T-helper 9 cell (primary cell): ENCODE measurements at regions not wholly inside any gene's neighbourhood (a gene's known extent, or its start where the extent isn't known, plus 50 kb on each side); places are given as distances from the start of the nearest gene placed in this dataset.
"Not testable (repeated sequence)": the region's sequence is repeated elsewhere in the genome, so short reads cannot be mapped to it uniquely, and the experiment has no call there.

Source experiments
- DNase-seq: peaks from one replicate; pipeline ENCODE4 v3.0.0-alpha.2; 2020

DNA sequence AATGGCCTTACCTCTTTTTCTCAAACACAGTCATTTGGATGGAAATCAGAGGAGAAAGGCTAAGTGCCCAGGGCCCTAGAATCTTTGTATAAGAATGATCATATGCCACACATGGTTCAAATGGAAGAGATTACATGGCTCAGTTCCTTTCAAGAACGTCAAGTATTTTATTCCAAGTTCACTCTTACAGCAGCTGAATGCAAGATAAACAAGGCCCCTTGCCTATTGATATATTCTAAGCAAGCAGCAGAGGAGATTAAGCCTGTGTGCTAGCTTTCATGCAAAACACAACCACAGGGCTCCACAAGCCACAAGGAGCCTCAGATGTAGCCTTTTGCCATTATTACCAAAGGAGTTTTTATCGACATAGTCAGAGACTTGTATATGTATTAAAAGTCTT is 55.3 kb upstream of the SLCO6A1 start:
- no peak for DNase-seq

DNA sequence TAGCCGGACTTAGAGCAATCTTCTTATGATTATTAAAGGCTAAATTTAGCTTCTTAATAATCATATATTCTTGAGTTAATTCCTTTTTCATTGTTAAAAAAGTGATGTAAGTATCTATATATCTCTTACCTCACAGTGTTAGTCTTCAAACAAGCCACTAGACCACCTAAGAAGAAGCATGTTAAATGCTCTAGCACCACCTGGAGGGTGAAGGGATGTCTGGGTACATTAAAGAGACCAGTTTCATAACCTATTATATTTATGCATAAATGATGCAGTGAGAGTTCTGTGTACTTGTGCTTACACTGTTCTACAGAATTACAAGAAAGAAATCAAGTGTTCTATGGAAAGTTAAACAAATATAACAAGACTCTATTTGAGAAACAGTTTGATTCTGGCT is 55.9 kb upstream of the SLCO6A1 start:
- no peak for DNase-seq

DNA sequence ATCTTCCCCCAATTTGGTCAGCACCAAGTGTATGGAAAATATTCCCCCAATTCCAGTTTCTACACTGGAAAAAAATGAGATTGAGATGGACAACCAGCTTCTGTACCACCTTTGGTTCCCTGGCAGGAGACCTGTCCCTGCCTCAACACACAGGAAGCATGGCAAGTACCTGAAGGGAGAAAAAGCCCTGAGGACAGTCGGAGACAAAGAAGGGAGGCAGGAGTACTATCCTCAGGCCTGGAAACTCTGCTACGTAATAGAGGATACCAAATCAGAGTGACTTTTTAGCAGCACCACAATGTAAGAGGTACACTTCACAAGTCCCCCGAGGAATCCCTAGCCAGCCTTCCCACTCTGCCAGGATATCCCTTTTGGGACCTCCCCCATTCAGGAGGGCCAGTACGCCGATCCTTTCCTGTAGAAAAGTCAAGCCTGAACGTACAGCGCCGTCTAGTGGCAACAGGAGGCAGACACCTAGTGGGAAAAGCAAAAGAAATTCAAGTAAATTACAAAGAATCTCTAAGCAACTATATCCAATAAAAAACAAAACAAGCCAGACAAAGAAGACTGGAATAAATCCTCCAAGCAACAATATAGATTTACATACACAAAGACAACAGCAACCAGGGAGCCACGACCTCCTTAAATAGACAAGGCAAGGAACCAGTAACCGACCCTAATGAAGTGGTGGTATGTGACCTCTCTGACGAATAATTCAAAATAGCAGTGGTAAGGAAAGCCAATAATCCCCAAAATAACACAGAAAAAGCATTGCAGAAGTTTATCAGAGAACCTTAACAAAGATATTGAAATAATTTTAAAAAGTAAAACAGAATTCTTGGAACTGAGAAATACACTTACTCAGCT is 63.3 kb upstream of the SLCO6A1 start:
- no peak for DNase-seq

DNA sequence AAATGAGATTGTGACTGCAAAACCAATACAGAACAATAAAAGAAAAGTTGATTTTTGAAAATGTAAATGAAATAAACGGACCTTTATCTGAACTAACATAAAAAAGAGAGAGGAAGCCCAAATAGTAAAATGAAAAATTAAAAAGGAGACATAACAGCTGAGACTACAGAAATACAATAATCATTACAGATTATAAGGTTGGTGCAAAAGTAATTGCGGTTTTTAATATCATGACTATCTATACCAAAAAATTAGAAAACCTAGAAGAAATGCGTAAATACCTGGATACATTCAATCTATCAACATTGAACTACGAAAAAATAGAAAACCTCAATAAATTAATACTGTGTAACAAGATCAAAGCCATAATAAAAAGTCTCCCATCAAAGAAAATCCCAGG is 71.9 kb upstream of the SLCO6A1 start:
- no peak for DNase-seq

DNA sequence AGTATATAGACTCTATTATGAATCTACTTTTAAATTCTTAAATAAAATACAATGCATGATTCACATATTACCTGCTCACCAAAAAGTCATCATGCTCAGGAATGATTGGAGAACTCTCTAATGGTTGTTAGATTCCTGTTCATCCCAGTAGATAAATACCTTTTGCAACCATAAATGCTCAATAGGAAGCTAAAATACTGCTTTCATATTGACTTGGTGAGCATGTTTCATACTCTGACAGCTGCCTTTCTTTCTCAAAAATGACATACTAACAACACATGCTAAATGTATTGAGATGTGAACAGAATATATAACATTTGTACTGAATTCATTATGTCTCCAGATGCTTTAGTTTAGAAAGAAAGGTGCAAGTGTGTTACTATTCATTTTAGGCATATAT is 79.6 kb upstream of the SLCO6A1 start:
- no peak for DNase-seq

DNA sequence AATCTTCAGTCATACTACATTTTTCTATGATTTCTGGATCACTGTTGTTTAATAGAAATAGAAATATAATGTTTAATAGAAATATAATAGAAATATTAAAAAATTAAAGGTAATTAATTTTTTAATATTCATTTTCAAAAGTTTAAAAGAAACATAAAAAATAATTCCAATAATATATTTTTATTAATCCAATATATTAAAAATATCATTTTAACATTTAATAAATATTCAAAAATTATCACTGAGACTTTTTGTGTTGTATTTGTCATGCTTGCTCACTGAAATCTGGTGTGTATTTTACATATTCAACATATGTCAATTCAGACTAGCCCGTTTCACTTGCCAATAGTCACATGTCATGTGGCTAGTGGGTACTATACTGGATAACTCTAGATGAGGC is 80.6 kb upstream of the SLCO6A1 start:
- no peak for DNase-seq

DNA sequence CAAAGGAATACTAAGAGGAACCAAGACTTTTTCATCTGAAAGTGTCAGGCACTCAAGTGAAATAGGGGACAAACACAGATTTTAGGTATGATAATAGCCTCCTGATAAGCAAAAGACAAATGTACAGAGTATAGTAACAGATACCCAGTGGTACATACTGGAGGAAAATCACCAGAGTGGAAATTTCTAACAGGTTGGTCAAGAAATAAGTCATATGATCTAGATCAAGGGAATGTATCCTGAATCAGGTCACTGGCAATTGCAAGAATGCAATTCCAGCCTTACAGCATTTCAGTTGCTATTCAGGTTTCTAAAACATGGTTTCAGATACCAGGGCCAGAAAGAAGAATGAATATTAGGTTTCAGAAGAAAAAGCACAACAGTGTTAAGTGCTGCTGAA is 82.2 kb upstream of the SLCO6A1 start:
- DNase-seq = no peak

DNA sequence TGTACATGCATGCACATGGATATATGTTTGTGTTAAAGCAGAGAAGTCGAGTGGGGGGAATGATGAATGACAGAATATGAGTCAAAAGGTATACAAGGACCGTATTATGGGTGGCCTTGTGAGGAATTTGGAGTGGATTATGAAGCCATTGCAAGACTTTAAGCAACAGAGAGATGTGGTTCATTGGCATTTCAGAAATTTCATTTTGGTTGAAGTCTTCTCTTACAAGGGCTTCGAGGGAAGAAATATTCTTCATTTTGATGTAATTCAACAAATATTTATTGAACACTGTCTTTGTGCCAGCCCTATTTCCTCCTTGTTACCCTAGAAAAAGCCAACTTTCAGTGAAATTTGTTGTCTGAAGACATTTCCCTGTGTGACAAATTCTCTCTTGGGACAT is 83.9 kb upstream of the SLCO6A1 start:
- no peak for DNase-seq

DNA sequence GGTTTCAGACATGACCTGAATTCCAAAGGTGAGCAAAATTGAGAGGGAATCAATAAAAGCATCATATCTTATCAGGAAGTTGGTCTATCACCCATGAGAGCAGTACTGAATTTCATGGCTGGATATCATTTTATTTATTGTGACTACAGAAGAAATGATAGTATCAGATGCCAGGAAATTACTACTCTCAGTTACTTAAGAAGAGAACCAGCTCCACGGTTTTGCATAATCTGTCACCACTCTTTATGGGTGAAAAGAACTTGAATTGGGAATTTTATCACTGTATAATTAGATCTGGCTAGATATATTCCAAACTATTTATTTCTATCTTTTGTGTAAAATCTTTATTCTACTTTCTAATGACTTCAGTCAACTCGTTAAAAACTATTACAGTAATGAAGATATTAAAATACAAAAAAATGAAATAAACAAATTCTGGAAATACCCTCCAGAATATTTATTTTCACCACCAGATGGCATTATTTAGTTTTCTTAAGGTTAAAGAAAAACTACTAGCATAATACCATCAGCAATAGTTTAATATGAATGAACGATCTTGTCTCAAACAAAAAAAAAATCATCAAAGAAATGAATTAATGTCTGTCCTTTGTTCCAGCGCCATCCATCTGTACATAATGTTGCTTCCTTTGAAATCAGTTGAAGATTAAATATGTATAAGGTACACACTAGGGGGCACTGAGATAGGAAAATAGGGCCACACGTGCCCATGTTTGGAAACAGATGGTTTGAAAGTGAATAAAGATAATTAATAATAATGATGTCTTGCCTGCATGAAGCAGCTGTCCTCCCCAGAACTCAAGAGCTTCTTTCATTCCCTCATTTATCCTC is 84.7 kb upstream of the SLCO6A1 start:
- no peak for DNase-seq

DNA sequence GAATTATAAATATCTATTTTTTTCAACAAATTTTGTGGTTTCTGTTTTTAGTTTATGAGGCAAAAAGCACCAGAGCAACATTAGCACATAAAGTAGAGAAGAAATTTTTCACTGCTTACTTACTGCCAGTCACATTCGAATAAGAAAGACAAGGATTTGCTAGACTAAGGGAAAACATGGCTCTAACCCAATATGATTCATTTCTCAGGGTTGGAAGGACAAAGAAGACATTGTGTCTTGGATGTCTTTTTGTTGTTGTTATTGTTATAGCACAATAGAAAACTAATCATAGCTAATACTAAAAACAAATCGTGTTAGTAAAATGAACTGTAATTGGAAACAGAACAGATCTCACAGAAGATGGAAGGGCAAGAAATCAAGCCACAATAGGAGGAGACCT is 90.9 kb upstream of the SLCO6A1 start:
- DNase-seq = no peak

DNA sequence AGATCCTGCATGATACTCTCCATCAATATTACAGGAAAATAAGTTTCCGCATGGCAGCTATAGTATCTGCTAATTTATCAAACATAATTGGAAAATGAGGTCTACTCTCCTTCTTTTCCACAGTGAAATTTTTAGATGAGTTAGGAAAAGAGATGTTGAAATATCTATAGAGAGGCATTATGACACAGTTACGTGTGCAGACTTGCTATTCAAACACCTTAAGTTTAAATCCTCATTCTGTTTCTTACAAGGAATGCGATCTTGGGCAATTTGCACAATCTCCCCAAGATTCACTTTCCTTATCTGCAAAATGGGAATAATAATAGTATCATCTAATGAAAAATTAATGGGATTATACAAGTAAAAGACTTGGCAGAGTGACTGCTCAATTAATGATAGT is 91.7 kb upstream of the SLCO6A1 start:
- DNase-seq = no peak

DNA sequence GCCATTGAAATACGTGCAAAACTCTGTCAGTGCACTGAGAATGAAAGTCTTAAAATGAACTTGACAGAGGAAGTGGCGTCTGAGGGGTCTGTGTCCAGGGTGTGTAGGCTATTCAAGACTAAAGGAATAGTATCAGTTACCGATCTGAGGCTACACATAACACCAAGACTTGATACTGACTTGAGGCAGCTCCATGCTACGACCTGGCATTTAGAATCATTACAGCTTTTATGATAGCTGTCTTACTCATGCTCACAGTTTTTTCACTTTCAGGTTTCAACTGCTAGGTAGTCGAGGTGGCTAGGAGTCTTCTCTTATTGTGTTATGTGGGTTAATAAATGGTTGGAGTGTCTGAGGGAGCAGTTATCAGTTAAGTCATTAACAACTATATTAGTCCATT is 92.8 kb upstream of the SLCO6A1 start:
- no peak for DNase-seq

DNA sequence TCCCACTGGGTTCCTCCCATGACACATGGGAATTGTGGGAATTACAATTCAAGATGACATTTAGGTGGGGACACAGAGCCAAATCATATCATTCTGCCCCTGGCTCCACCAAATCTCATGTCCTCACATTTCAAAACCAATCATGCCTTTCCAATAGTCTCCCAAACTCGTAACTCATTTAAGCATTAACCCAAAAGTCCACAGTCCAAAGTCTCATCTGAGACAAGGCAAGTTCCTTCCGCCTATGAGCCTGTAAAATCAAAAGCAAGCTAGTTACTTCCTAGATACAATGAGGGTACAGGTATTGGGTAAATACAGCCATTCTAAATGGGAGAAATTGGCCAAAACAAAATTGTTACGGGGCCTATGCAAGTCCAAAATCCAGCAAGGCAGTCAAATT is 93.8 kb upstream of the SLCO6A1 start:
- not testable (repeated sequence) for DNase-seq

DNA sequence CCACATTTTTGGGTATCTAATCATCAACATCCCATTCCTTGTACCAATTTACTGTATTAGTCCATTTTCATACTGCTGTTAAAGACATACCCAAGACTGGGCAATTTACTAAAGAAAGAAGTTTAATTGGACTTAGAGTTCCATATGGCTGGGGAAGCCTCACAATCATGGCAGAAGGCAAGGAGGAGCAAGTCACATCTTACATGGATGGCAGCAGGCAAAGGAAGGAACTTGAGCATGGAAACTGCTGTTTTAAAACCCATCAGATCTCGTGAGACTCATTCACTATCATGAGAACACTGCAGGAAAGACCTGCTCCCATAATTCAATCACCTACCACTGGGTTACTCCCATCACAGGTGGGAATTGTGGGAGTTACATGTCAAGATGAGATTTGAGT is 95.4 kb upstream of the SLCO6A1 start:
- no peak for DNase-seq

DNA sequence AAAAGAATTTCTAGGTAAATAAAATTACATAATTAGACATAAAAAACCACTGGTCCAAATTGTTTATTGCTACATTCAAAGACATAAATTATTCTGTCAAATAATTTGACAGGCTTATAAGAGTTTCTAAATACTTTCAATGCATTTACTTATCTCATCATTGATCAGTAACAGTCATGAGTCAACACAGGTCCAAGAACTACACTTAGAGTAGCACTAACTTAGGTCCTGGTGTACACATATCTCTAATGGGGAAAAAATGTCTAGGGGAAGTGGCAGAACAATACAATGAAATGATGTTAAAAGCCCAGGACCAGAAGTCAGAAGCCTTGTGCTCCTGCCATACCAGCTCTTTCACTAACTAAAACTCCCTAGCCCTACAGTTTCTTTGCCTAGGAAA is 96.5 kb upstream of the SLCO6A1 start:
- DNase-seq = no peak

DNA sequence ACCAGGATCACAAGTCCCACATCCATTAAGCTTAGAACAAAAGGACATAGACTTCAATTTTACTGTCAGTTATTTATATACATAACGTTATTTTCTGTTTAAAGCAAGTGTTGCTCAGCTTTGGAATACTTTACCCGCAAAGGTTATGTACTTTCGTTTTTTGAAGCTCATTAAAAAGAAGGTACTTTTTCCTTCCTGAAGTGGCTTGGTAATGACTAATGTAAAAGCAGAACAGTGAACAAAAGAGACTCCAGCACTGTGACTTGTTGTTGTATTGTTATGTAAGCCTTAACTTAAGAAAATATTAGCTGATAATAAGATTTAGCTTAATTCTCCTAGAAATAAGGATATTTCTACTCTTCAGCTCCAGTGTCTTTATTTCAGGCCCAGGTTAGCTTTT is 97.3 kb upstream of the SLCO6A1 start:
- no peak for DNase-seq

DNA sequence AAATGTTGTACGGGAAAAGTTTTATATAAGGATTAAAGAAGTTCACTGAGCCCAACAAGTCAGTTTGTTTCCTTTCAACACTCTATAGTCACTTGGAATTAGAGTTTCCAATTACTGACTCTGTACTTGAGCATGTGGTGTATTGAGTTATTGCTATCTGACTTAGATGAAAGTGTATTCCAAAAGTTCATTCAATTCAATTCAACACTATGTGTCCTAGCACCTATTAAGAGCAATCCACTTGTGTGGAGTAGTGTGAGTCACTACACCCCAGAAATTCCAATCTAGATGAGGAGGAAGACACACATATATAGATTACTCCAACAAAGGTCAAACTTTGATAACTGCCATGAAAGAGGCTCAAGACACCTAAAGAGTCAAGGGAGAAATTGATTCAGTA is 98.2 kb upstream of the SLCO6A1 start:
- DNase-seq = no peak

DNA sequence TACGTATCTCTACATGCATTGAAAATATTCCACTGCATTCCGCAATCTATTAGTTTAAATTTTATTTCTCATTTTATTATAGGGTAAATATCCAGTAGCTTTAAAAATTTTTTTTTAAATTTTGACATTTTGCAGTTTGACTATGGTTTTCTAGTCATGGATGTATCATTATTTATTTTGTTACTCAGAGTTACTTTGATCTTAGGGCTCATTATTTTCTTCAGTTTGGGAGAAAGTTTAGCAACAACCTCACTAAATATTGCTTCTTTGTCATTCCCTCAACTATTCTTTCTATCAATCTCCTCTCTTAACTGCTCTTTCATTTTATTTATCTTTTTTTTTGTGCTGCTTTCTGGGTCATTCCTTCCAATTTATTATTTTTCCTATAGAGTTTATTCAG is 100.5 kb upstream of the SLCO6A1 start:
- DNase-seq = no peak

DNA sequence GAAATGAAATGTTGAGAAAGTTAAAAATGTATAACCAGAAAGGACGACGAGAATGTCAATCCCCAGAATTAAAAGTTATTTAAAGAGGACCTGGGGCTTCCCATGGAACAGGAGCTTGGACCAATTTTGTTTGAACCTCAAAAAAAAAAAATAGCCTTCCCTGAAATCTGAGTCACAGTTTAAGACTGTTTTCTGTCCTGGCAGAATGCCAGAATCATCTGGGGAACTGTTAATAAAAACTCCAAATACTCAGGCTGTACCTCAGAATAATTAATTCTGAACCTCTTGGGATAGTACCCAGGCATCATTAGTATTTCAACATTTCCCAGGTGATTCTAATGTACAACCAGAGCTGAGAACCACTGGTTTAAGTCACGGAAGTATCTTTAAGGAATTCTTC is 102.2 kb upstream of the SLCO6A1 start:
- DNase-seq = no peak

DNA sequence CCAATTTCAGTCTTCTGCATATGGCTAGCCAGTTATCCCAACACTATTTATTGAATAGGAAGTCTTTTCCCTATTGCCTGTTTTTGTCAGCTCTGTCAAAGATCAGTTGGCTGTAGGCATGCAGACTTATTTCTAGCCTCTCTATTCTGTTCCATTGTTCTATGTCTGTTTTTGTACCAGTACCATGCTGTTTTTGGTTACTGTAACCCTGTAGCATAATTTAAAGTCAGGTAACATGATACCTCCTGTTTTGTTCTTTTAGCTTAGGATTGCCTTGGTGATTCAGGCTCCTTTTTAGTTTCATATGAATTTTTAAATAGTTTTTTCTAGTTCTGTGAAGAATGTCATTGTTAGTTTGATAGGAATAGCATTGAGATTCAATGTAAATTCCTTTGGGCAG is 104.9 kb upstream of the SLCO6A1 start:
- DNase-seq = no peak

DNA sequence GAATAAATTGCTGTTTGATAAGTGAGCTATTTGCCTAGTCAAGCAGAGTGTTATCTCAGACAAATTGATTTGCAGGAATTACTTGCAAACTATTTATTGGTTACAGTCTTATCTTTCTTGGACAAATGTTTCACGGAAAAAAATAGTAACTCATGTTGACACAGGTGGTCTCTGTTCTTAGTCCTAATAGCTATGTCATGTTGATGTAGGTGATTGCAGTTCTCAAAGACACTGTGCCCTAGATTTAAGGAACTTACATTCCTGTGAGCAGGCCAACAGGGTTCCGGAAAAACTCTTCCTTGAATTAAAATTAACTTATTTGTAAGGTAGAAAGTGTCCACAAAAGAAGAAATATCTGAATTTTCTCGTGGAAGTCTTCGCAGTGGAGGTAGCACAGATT is 109.6 kb upstream of the SLCO6A1 start:
- DNase-seq = no peak

DNA sequence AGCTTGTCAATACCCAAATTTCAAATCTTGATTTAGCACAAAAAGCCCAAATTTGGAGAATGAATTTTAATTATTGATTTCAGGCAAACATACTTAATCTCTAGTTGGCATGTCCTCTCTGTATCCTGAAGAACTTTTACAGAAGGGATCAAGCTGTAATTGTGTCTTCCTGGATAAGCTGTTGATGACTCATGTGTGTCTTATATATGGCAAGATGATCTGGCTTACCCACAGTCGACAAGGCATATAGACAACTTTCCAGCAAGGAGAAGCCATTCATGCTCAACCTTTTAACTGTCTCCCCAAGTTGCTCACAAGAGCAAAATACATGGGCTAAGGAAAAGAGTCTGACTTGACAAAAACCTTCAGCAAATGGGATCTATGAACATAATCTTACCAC is 112.5 kb upstream of the SLCO6A1 start:
- no peak for DNase-seq

DNA sequence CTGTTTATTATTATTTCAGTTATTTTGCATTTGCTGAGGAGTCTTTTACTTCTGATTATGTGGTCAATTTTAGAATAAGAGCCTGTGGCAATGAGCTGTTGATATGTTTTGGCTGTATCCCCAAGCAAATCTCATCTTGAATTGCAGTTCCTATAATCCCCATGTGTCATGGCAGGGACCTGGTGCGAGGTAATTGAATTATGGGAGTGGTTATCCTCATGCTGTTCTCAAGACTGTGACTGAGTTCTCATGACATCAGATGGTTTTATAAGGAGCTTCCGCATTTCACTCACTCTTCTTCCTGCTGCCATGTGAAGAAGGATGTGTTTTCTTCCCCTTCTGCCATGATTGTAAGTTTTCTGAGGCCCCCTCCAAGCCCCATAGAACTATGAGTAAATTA is 114.9 kb upstream of the SLCO6A1 start:
- no peak for DNase-seq
